H9 (cell line): ENCODE measurements at regions not wholly inside any gene's neighbourhood (a gene's known extent, or its start where the extent isn't known, plus 50 kb on each side); places are given as distances from the start of the nearest gene placed in this dataset.

ENCODE experiments used
- DNase-seq: peaks from one replicate; pipeline ENCODE4 v3.0.0-alpha.2; 2017
- H2AFZ ChIP-seq: one replicate; pipeline ENCODE4 v1.6.1; 2013; ENCODE audit warnings: mild to moderate bottlenecking, low read length, control low read depth, moderate library complexity
- H2AK5ac ChIP-seq: 2 replicates; pipeline ENCODE4 v1.6.1; 2013; ENCODE audit warnings: low read length, control low read depth, mixed read lengths; ENCODE audit not compliant: insufficient read length
- H2BK120ac ChIP-seq: one replicate; pipeline ENCODE4 v1.6.1; 2013; ENCODE audit warnings: low read depth, mild to moderate bottlenecking, low read length, control low read depth, inconsistent platforms; ENCODE audit not compliant: poor library complexity, severe bottlenecking
- H2BK12ac ChIP-seq: 2 replicates; pipeline ENCODE4 v1.6.1; 2013; ENCODE audit warnings: low read length, control low read depth, mixed read lengths, low read depth; ENCODE audit not compliant: insufficient read length
- H2BK15ac ChIP-seq: 2 replicates; pipeline ENCODE4 v1.6.1; 2013; ENCODE audit warnings: low read depth, low read length, control low read depth
- H2BK20ac ChIP-seq: one replicate; pipeline ENCODE4 v1.6.1; 2013; ENCODE audit warnings: low read depth, mild to moderate bottlenecking, low read length, control low read depth, inconsistent platforms; ENCODE audit not compliant: poor library complexity, severe bottlenecking
- H2BK5ac ChIP-seq: 2 replicates; pipeline ENCODE4 v1.6.1; 2013; ENCODE audit warnings: low read length, control low read depth, mixed read lengths; ENCODE audit not compliant: insufficient read length
- H3K14ac ChIP-seq: 2 replicates; pipeline ENCODE4 v1.6.1; 2013; ENCODE audit warnings: low read length, control low read depth; ENCODE audit not compliant: insufficient read depth
- H3K18ac ChIP-seq: 2 replicates; pipeline ENCODE4 v1.6.1; 2013; ENCODE audit warnings: low read depth, mild to moderate bottlenecking, mixed read lengths, low read length, control low read depth; ENCODE audit not compliant: insufficient read length
- H3K23ac ChIP-seq: 2 replicates; pipeline ENCODE4 v1.6.1; 2013; ENCODE audit warnings: low read length, control low read depth, mixed read lengths, low read depth; ENCODE audit not compliant: insufficient read length
- H3K23me2 ChIP-seq: 2 replicates; pipeline ENCODE4 v1.6.1; 2013; ENCODE audit warnings: low read depth, mild to moderate bottlenecking, mixed read lengths, low read length, control low read depth; ENCODE audit not compliant: insufficient read length, poor library complexity, severe bottlenecking
- H3K27ac ChIP-seq: 2 replicates; pipeline ENCODE4 v1.5.1; 2013; ENCODE audit warnings: low read length, control low read depth, mixed read lengths, low read depth; ENCODE audit not compliant: insufficient read length
- H3K27me3 ChIP-seq: 2 replicates; pipeline ENCODE4 v1.6.1; 2013; ENCODE audit warnings: low read length, control low read depth, inconsistent platforms; ENCODE audit not compliant: insufficient read depth
- H3K4ac ChIP-seq: 2 replicates; pipeline ENCODE4 v1.6.1; 2013; ENCODE audit warnings: low read depth, mild to moderate bottlenecking, control low read depth, inconsistent platforms, low read length, moderate library complexity
- H3K4me1 ChIP-seq: 2 replicates; pipeline ENCODE4 v1.6.1; 2013; ENCODE audit warnings: low read length, control low read depth, inconsistent platforms; ENCODE audit not compliant: insufficient read depth
- H3K4me2 ChIP-seq: 2 replicates; pipeline ENCODE4 v1.6.1; 2013; ENCODE audit warnings: low read length, control low read depth, mixed read lengths; ENCODE audit not compliant: insufficient read length, insufficient read depth
- H3K56ac ChIP-seq: 2 replicates; pipeline ENCODE4 v1.6.1; 2013; ENCODE audit warnings: low read depth, mild to moderate bottlenecking, mixed read lengths, low read length, control low read depth; ENCODE audit not compliant: insufficient read length
- H3K79me1 ChIP-seq: 2 replicates; pipeline ENCODE4 v1.6.1; 2013; ENCODE audit warnings: low read depth, mild to moderate bottlenecking, moderate library complexity, low read length, control low read depth, inconsistent platforms; ENCODE audit not compliant: insufficient read depth, poor library complexity, severe bottlenecking
- H3K79me2 ChIP-seq: 2 replicates; pipeline ENCODE4 v1.6.1; 2013; ENCODE audit warnings: low read length, control low read depth, inconsistent platforms; ENCODE audit not compliant: insufficient read depth
- H3K9ac ChIP-seq: 2 replicates; pipeline ENCODE4 v1.6.1; 2013; ENCODE audit warnings: low read length, control low read depth, mixed read lengths; ENCODE audit not compliant: insufficient read length; ENCODE audit errors: extremely low read depth
- H3K9me3 ChIP-seq: one replicate; pipeline ENCODE4 v1.6.1; 2013; ENCODE audit warnings: low read depth, low read length, inconsistent platforms; ENCODE audit not compliant: control insufficient read depth
- H3T11ph ChIP-seq: one replicate; pipeline ENCODE4 v1.6.1; 2013; ENCODE audit warnings: mild to moderate bottlenecking, low read length, control low read depth, inconsistent platforms
- H4K20me1 ChIP-seq: one replicate; pipeline ENCODE4 v1.6.1; 2013; ENCODE audit not compliant: control insufficient read depth, insufficient read length, insufficient read depth
- H4K5ac ChIP-seq: 2 replicates; pipeline ENCODE4 v1.6.1; 2013; ENCODE audit warnings: low read depth, mild to moderate bottlenecking, mixed read lengths, low read length, control low read depth; ENCODE audit not compliant: insufficient read length
- H4K8ac ChIP-seq: replicated peaks from 2 replicates; pipeline ENCODE4 v1.6.1; 2013; ENCODE audit warnings: low read length, control low read depth, mixed read lengths, low read depth; ENCODE audit not compliant: insufficient read length
- H4K91ac ChIP-seq: 2 replicates; pipeline ENCODE4 v1.6.1; 2013; ENCODE audit warnings: low read depth, mild to moderate bottlenecking, moderate library complexity, mixed read lengths, low read length, control low read depth; ENCODE audit not compliant: insufficient read length
- H3K27ac Mint-ChIP-seq, 3 experiments: 2 replicates in 2 of 3; 3 replicates in 1 of 3; pipeline ENCODE4 v1.8.0; 2020 to 2021; ENCODE audit warnings: mixed read lengths in 3 of 3, mild to moderate bottlenecking in 1 of 3, moderate library complexity in 1 of 3
- H3K27me3 Mint-ChIP-seq: 2 replicates; pipeline ENCODE4 v1.8.0; 2021; ENCODE audit warnings: low read depth, mild to moderate bottlenecking, moderate library complexity, mixed read lengths
- H3K36me3 Mint-ChIP-seq, 3 experiments: 2 replicates in 2 of 3; 3 replicates in 1 of 3; pipeline ENCODE4 v1.8.0; 2020 to 2021; ENCODE audit warnings: low read depth in 3 of 3, mixed read lengths in 3 of 3; ENCODE audit not compliant: insufficient read depth in 1 of 3
- H3K4me1 Mint-ChIP-seq, 2 experiments: 2 replicates each; pipeline ENCODE4 v1.8.0; 2020; ENCODE audit warnings: mixed read lengths in 2 of 2
- H3K4me3 Mint-ChIP-seq, 2 experiments: 2 replicates in 1 of 2; 3 replicates in 1 of 2; pipeline ENCODE4 v1.8.0; 2020 to 2021; ENCODE audit warnings: mild to moderate bottlenecking in 2 of 2, mixed read lengths in 2 of 2, moderate library complexity in 1 of 2
- H3K9me3 Mint-ChIP-seq, 2 experiments: 2 replicates in 1 of 2; 3 replicates in 1 of 2; pipeline ENCODE4 v1.8.0; 2020; ENCODE audit warnings: mild to moderate bottlenecking in 2 of 2, mixed read lengths in 2 of 2, moderate library complexity in 1 of 2
- CTCF ChIP-seq: fragments of 200-600 bp; sonication (generic); conservative IDR thresholded peaks from 3 replicates; pipeline ENCODE4 v1.8.0; 2021; ENCODE audit warnings: antibody characterized with exemption, mild to moderate bottlenecking
- WGBS: extraction: QIAGEN DNeasy Blood & Tissue Kit; methylation state at CpG from one replicate; pipeline ENCODE4 v1.1.7; 2013; ENCODE audit warnings: missing lambda C conversion rate, low lambda C conversion rate, mixed read lengths; ENCODE audit not compliant: insufficient read length; ENCODE audit errors: extremely low coverage; 5-methylcytosine and 5-hydroxymethylcytosine counted together

DNA sequence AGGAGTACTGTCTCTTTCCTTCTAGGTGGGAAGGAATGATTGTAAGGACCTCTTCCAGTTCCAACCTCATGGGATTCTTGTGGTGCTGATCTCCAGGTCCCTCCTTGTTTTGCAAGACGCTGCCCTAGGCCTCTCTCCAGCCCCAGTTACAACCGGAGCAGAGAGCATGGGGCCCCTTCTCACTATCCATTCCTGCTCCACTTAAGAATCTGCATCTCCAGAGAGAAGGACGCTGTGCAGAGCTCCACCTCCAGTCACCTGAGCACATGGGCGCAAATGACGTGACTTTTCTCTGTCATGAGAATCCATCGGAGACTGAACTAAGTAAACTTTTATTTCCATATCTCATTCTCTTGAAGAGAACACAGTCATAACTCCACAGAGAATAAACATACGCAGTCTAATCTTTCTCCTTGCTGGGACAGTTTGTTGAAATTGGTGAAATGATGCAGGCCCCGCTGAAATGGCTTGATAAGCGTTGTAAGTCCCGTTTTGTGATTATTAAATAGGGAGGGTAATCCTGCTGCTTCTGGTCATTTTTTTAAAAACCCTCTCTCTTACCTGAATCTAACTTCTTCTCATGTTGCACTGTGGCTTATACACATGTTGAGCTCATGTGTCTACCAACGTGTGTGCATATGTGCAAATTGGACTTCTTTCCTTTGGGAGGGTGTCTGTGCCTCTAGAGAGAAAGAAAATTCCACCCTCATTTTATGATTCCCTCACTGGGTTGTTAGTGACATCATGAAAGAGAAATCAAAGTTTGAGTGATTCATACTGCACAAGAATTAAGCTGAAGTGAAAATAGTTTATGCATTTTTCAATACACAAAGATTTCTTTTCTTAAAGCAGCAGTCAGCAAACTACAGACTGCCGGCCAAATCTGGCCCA is 133.2 kb upstream of the TBX20 start:
- no peak overlapping the region for H3K56ac ChIP-seq
- no CpG with 5 or more reads among the region's 12 CpGs for whole genome bisulfite sequencing
- H4K91ac ChIP-seq, result no peak overlapping the region
- no peak for DNase-seq
- H2BK20ac ChIP-seq, result no peak overlapping the region
- no peak overlapping the region for H2AK5ac ChIP-seq
- no peak overlapping the region for H2AFZ ChIP-seq
- no peak overlapping the region for H3K4me3 Mint-ChIP-seq
- H2BK120ac ChIP-seq, result no peak overlapping the region
- H3K4me1 Mint-ChIP-seq, result no peaks in the 10 kb centered on the region
- H4K5ac ChIP-seq, result no peak overlapping the region
- peaks cover 9% of the 10 kb centered on the region for H3K27me3 Mint-ChIP-seq
- no peak overlapping the region for H4K8ac ChIP-seq
- no peak overlapping the region for H2BK12ac ChIP-seq
- no peak overlapping the region for H3K18ac ChIP-seq
- H3K23ac ChIP-seq, result no peak overlapping the region
- H2BK15ac ChIP-seq, result no peak overlapping the region
- no peak overlapping the region for H2BK5ac ChIP-seq
- no peak overlapping the region for H3K9ac ChIP-seq
- peak overlapping the region in 1 of 3 experiments; percentile 31; a peak in 1 of 7 replicates for H3K27ac Mint-ChIP-seq
- no peaks in the 10 kb centered on the region for H3K79me2 ChIP-seq
- H3K79me1 ChIP-seq, result no peaks in the 10 kb centered on the region
- no peaks in the 10 kb centered on the region for H3K23me2 ChIP-seq
- no peak overlapping the region for H3K14ac ChIP-seq
- H3K4me2 ChIP-seq, result no peak overlapping the region
- no peaks in the 10 kb centered on the region for H3K36me3 Mint-ChIP-seq
- H3K27me3 ChIP-seq, result no peaks in the 10 kb centered on the region
- no peak for TF ChIP-seq CTCF
- no peaks in the 10 kb centered on the region for H4K20me1 ChIP-seq
- no peaks in the 10 kb centered on the region for H3K9me3 ChIP-seq
- H3K27ac ChIP-seq, result no peak overlapping the region
- no peaks in the 10 kb centered on the region for H3K4me1 ChIP-seq
- no peak overlapping the region for H3K4ac ChIP-seq
- no peak overlapping the region for H3T11ph ChIP-seq
- no peaks in the 10 kb centered on the region for H3K9me3 Mint-ChIP-seq
